Lung (tissue), 11 donors: ENCODE measurements at regions not wholly inside any gene's neighbourhood (a gene's known extent, or its start where the extent isn't known, plus 50 kb on each side); places are given as distances from the start of the nearest gene placed in this dataset.

Experiments used
- ATAC-seq: fragments of 200-7000 bp; cut with Tn5 transposase; one replicate; pipeline ENCODE4 v1.9.1; 2020; ENCODE audit warnings: moderate number of reproducible peaks; ENCODE audit not compliant: insufficient read depth, low FRiP score
- DNase-seq, 3 donors: peaks; one replicate each; pipeline ENCODE4 v3.0.0-alpha.2; 2013 to 2017
- H3K27ac ChIP-seq, 2 donors: one replicate each; pipeline ENCODE4 v1.5.1; 2013; ENCODE audit warnings: mild to moderate bottlenecking in 2 of 2, moderate library complexity in 2 of 2, control low read depth in 1 of 2, inconsistent platforms in 1 of 2, low read depth in 1 of 2, low read length in 1 of 2
- H3K27me3 ChIP-seq, 3 donors: one replicate each; pipeline ENCODE4 v1.5.1; 2013; ENCODE audit warnings: low read length in 2 of 3; ENCODE audit not compliant: control insufficient read depth in 3 of 3, insufficient read depth in 3 of 3
- H3K36me3 ChIP-seq, 4 donors: one replicate each; pipeline ENCODE4 v1.5.1; 2013; ENCODE audit warnings: low read length in 4 of 4, mild to moderate bottlenecking in 1 of 4, moderate library complexity in 1 of 4; ENCODE audit not compliant: control insufficient read depth in 4 of 4, insufficient read depth in 4 of 4
- H3K4me1 ChIP-seq, 5 donors: one replicate each; pipeline ENCODE4 v1.5.1; 2013; ENCODE audit warnings: low read length in 5 of 5, mild to moderate bottlenecking in 2 of 5, moderate library complexity in 1 of 5; ENCODE audit not compliant: control insufficient read depth in 5 of 5, insufficient read depth in 5 of 5
- H3K4me3 ChIP-seq: one replicate; pipeline ENCODE4 v1.5.1; 2013; ENCODE audit warnings: mild to moderate bottlenecking, control low read depth, moderate library complexity
- H3K9ac ChIP-seq, 2 donors: one replicate each; pipeline ENCODE4 v1.5.1; 2013; ENCODE audit warnings: low read length in 2 of 2, control low read depth in 1 of 2; ENCODE audit not compliant: insufficient read depth in 1 of 2
- H3K9me3 ChIP-seq, 4 donors: one replicate each; pipeline ENCODE4 v1.5.1; 2013; ENCODE audit warnings: low read length in 3 of 4, mild to moderate bottlenecking in 1 of 4, moderate library complexity in 1 of 4; ENCODE audit not compliant: control insufficient read depth in 4 of 4, insufficient read depth in 3 of 4
- CTCF ChIP-seq: IDR thresholded peaks from 2 replicates; pipeline ENCODE4 v1.5.1; 2012; ENCODE audit warnings: mild to moderate bottlenecking; ENCODE audit errors: control extremely low read depth, extremely low read depth
- WGBS, 2 donors: extraction: QIAGEN DNeasy Blood & Tissue Kit; methylation state at CpG; one replicate each; pipeline ENCODE4 v1.1.7; 2013; 5-methylcytosine and 5-hydroxymethylcytosine counted together
- donor health status: control.
- donor health status: control.
- donor health status: Bipolar disorder and iron deficiency.
- donor health status: healthy.
- donor health status: DM: yes; HTN: yes; CAD: no.

- Histone ChIP-seq H3K9ac (no peak overlapping the region), H3K27ac (no peak overlapping the region), H3K9me3 (peaks cover 0 to 1% (median 0%) of the 10 kb centered on the region in 4 donors), H3K36me3 (no peaks in the 10 kb centered on the region), H3K27me3 (no peaks in the 10 kb centered on the region), H3K4me1 (no peaks in the 10 kb centered on the region), H3K4me3 (no peak overlapping the region)
- no peak for ATAC-seq
- no peak for TF ChIP-seq CTCF
- 68 to 69% methylated on average over 6 of the region's 6 CpGs for WGBS, 2 donors
- DNase-seq, result no peak
Measured at GRCh38 chr20:48220033-48220633, 434.9 kb upstream of the SULF2 start.

GRCh38 chr20:48219306-48219705 lies 434.0 kb upstream of the SULF2 start:
- no peak overlapping the region for H3K4me3 ChIP-seq
- DNase-seq (no peak), ATAC-seq (no peak)
- WGBS, 2 donors, result 87 to 95% methylated on average over 5 of the region's 5 CpGs
- TF ChIP-seq CTCF, result no peak
- H3K36me3 ChIP-seq, result no peaks in the 10 kb centered on the region
- H3K9me3 ChIP-seq, result no peaks in the 10 kb centered on the region
- no peak overlapping the region for H3K9ac ChIP-seq
- H3K27ac ChIP-seq, result no peak overlapping the region
- H3K4me1 ChIP-seq, result no peaks in the 10 kb centered on the region
- no peaks in the 10 kb centered on the region for H3K27me3 ChIP-seq

GRCh38 chr20:48217190-48217589 lies 431.9 kb upstream of the SULF2 start:
- H3K9me3 ChIP-seq, result no peaks in the 10 kb centered on the region
- no peak for TF ChIP-seq CTCF
- ATAC-seq, result no peak

GRCh38 chr20:48215536-48215935 lies 430.3 kb upstream of the SULF2 start:
- Histone ChIP-seq H3K27ac (no peak overlapping the region), H3K4me1 (no peaks in the 10 kb centered on the region), H3K9me3 (peaks cover 0 to 3% (median 0%) of the 10 kb centered on the region in 4 donors), H3K27me3 (no peaks in the 10 kb centered on the region), H3K4me3 (no peak overlapping the region), H3K36me3 (no peaks in the 10 kb centered on the region), H3K9ac (no peak overlapping the region)
- whole genome bisulfite sequencing, 2 donors, result 28 to 35% methylated on average over 8 of the region's 8 CpGs
- ATAC-seq (no peak), DNase-seq (peak in 1 of 3 donors; percentile 22)
- no peak for TF ChIP-seq CTCF

More at GRCh38 chr20:48217190-48217589, 431.9 kb upstream of the SULF2 start:
- no peak overlapping the region for H3K4me3 ChIP-seq
- H3K27ac ChIP-seq, result no peak overlapping the region
- H3K4me1 ChIP-seq, result no peaks in the 10 kb centered on the region
- no peak overlapping the region for H3K9ac ChIP-seq
- no peak for DNase-seq
- WGBS, 2 donors, result 76 to 79% methylated on average over 14 of the region's 14 CpGs
- no peaks in the 10 kb centered on the region for H3K36me3 ChIP-seq
- no peaks in the 10 kb centered on the region for H3K27me3 ChIP-seq
